Astrocyte of the spinal cord (primary cell): ENCODE measurements at regions not wholly inside any gene's neighbourhood (a gene's known extent, or its start where the extent isn't known, plus 50 kb on each side); places are given as distances from the start of the nearest gene placed in this dataset.
"Not testable (repeated sequence)": the region's sequence is repeated elsewhere in the genome, so short reads cannot be mapped to it uniquely, and the experiment has no call there.

Source experiments
- DNase-seq: peaks from one replicate; pipeline ENCODE4 v3.0.0; 2011; ENCODE audit warnings: low read depth, low spot score
- H3K4me3 ChIP-seq: 2 replicates; pipeline ENCODE4 v1.5.1; 2011; ENCODE audit warnings: low read depth, mild to moderate bottlenecking, low read length, moderate library complexity
- in situ Hi-C: cut with HindIII; loops from 2 replicates; pipeline ENCODE4 v1.10.0; 2017; ENCODE audit warnings: low sequenced_read_pairs
- TF ChIP-seq, protein P1 (sequence below): IDR thresholded peaks from 2 replicates; pipeline ENCODE4 v1.5.1; 2012; ENCODE audit warnings: low read depth, mild to moderate bottlenecking, low read length, inconsistent platforms

DNA sequence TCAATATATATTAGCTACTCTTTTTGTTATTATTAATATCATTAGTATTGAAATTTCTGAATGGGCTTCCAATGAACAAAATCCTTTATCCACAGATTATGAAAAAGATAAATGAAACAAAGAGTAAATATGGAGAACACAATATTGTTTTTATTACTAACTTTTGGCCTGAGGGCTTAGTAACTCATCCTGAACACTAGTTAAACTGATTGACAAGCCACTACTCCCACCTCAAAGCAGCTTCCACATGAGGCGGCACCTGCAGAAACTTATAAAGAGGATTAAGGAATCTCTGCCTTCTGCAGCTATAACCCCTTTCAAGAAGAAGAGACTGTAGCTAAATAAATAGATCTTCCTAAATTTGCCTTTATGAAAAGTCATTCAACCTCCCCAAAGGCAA is 187.6 kb upstream of the ALG10 start:
- TF ChIP-seq, protein P1, sequence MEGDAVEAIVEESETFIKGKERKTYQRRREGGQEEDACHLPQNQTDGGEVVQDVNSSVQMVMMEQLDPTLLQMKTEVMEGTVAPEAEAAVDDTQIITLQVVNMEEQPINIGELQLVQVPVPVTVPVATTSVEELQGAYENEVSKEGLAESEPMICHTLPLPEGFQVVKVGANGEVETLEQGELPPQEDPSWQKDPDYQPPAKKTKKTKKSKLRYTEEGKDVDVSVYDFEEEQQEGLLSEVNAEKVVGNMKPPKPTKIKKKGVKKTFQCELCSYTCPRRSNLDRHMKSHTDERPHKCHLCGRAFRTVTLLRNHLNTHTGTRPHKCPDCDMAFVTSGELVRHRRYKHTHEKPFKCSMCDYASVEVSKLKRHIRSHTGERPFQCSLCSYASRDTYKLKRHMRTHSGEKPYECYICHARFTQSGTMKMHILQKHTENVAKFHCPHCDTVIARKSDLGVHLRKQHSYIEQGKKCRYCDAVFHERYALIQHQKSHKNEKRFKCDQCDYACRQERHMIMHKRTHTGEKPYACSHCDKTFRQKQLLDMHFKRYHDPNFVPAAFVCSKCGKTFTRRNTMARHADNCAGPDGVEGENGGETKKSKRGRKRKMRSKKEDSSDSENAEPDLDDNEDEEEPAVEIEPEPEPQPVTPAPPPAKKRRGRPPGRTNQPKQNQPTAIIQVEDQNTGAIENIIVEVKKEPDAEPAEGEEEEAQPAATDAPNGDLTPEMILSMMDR = no peak
- H3K4me3 ChIP-seq = no peak overlapping the region
- in situ Hi-C loops = no loop called here
- DNase-seq = no peak

DNA sequence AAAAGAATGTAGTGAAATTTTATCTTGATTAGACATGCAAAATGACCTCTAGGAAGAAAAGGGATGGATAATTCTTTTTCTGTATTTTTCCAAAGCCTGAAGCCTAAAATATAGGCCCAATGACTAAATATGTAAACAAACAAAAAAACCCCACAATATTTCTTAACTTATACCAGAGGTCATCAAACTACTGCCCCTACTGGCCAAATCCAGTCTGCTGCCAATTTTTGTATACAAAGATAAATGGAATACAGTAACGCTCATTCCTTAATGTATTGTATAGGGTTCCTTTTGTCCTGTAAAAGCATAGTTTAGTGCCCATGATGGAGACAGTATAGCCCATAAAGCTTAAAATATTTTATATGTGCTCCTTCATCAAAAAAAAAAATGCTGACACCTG is 145.7 kb upstream of the ALG10 start:
- H3K4me3 ChIP-seq = no peak overlapping the region
- TF ChIP-seq, protein P1 = no peak
- in situ Hi-C loops = no loop called here
- no peak for DNase-seq

DNA sequence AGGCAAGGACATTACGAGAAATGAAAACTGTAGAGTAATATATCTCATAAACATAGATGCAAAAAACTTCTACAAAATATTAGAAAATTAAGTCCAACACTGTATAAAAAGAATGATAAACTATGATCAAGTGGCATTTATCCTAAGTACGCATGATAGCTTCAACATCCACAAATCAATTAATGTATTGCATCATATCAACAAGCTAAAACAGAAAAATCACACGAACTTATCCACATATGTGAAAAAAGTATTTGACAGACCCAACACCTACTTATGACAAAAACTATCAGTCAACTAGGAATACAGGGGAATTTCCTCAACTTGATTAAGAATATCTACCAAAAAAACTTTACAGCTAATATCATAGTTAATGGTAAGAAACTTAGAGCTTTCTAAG is 129.9 kb upstream of the ALG10 start:
- TF ChIP-seq, protein P1 = no peak
- in situ Hi-C loops = no loop called here
- no peak overlapping the region for H3K4me3 ChIP-seq
- no peak for DNase-seq

DNA sequence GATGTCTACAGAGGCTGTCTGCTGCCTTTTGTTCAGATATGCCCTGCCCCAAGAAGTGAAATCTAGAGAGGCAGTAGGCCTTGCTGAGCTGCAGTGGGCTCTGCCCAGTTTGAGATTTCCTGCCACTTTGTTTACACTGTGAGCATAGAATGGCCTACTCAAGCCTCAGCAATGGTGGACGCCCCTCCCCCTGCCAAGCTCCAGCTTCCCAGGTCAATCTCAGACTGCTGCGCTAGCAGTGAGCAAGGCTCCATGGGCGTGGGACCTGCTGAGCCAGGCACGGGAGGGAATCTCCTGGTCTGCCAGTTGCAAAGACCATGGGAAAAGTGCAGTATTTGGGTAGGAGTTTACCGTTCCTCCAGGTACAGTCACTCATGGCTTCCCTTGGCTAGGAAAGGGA is 101.8 kb upstream of the ALG10 start:
- DNase-seq, in situ Hi-C loops, H3K4me3 ChIP-seq: not testable (repeated sequence)

DNA sequence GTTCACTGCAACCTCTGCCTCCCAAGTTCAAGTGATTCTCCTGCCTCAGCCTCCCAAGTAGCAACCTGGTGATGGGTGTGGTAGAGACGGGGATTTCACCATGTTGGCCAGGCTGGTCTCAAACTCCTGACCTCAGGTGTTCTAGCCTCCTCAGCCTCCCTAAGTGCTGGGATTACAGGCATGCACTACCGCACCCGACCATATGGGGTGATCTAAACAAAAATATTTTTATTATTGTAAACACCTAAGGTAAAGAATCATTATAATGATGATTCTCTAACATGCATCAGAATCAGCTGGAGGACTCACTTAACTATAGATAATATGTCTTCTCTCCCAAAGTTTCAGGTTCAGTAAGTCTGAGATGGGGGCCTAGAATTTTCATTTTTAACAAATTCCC is 96.2 kb upstream of the ALG10 start:
- TF ChIP-seq, protein P1 = no peak
- H3K4me3 ChIP-seq = no peak overlapping the region
- no peak for DNase-seq
- in situ Hi-C loops = no loop called here

DNA sequence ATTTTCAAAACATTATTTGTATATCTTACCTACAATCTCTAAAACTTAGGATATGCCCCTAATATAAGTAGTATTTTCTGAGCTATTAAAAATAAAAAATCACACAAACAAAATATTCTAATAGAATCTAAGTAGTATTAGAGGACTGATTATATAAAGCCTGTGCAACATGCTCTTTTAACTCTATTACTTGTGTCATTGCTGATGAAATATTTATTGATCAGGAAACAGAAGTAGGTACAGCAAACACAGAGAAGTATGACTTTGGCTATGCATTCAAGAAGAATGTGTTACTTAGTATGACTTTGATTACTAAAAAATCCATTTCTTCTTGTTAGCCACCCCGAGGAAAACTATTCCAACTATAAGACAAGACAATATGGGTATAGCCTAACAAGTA is 84.6 kb upstream of the ALG10 start:
- in situ Hi-C loops, DNase-seq, H3K4me3 ChIP-seq: not testable (repeated sequence)

DNA sequence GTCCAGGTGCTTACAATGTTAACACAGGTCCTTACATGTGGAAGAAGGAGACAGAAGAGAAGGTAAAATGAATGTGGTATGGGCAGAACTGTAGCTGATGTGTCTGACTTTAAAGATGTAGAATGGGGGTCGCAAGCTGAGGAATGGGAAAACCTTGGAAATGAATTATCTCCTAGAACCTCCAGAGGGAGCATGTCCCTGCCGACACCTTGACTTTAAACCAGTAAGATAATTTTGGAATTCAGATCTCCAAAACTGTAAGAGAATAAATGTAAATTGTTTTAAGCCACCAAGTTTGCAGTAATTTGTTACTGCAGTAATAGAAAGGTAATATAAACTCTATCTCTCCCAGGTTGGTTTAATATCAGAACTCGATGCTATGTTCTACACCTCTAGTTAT is 80.1 kb upstream of the ALG10 start:
- no peak overlapping the region for H3K4me3 ChIP-seq
- DNase-seq = no peak
- in situ Hi-C loops = no loop called here
- TF ChIP-seq, protein P1 = no peak

DNA sequence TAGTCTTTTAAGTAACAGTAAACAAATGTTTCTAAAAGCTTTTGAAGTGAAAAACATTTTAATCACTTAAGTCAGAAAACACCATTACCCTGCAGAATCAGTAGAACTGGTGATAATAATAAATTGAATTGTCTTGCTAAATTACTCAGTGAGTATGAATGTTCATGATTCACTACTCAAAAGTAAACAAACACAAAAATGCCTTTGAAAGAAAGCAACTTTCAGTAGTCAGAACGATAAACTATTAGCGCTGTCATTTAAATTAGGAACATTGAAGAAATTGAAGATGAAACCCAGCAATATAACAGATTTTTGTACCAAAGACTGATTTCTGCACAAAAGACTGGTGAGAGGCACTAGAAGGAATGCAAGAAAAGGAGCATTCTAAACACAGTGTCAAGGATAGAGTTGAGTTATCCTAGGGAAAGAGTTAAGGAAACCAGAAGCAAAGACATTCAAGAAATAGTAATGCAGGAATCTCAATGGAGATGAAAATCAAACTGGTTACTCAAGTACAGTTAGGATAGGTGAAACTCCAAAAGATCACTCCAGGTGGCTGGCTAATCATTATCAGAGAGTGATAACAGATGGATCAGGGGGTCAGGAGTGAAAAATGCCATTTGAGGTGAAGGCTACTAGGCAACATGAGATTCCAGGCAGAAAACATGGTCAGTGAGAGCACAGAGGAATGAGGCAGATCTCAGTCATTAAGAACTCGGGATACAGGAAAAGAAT is 77.4 kb upstream of the ALG10 start:
- TF ChIP-seq, protein P1 = no peak
- H3K4me3 ChIP-seq = no peak overlapping the region
- no peak for DNase-seq
- in situ Hi-C loops = no loop called here
